HepG2 (cell line): ENCODE measurements at regions not wholly inside any gene's neighbourhood (a gene's known extent, or its start where the extent isn't known, plus 50 kb on each side); places are given as distances from the start of the nearest gene placed in this dataset.

Experiments
- ATAC-seq: fragments of 200-7000 bp; cut with Tn5 transposase; 3 replicates; pipeline ENCODE4 v1.9.1; 2020; ENCODE audit warnings: mild to moderate bottlenecking, moderate library complexity
- BruUV-seq: library from RNA; stranded (reverse); fragments of 400-500 nt; replicated peaks from 2 replicates; lab custom pipeline; 2021; lab: Mats Ljungman, UMichigan
- CTCF ChIA-PET: fragments of 300-600 bp; formaldehyde crosslinking; extraction: SDS; loops from one replicate; lab custom pipeline; 2021; ENCODE audit warnings: low total read pairs, inconsistent platforms, low intra/inter-chr PET ratio; lab: Yijun Ruan, JAX
- POLR2A ChIA-PET: fragments of 350-600 bp; sonication (Branson Sonifier 250); formaldehyde crosslinking; loops from one replicate; lab custom pipeline; 2020; ENCODE audit warnings: antibody characterized with exemption, inconsistent platforms; lab: Yijun Ruan, JAX
- DNase-seq: peaks from one replicate; pipeline ENCODE4 v3.0.0-alpha.2; 2015; ENCODE audit warnings: low spot score
- FAIRE-seq: peaks from 3 replicates; lab custom pipeline; 2011; peaks lifted over from hg19 to GRCh38; lab: Jason Lieb, UNC
- H2AFZ ChIP-seq: one replicate; pipeline ENCODE4 v1.6.1; 2011; ENCODE audit warnings: low read length, inconsistent platforms
- H3K27ac ChIP-seq: fragments of 300-600 bp; 3 replicates; pipeline ENCODE4 v1.8.0; 2011; ENCODE audit warnings: mixed run types, mild to moderate bottlenecking, mixed read lengths, low read length, inconsistent platforms; ENCODE audit not compliant: insufficient read depth; ENCODE audit errors: extremely low read length
- H3K27me3 ChIP-seq, 2 experiments: fragments of 200-600 bp in 1 of 2; 2 replicates in 1 of 2; 3 replicates in 1 of 2; pipeline versions ENCODE4 v1.6.0 to v1.8.0; 2011; ENCODE audit warnings: low read length in 2 of 2, mild to moderate bottlenecking in 2 of 2, moderate library complexity in 2 of 2, inconsistent platforms in 1 of 2; ENCODE audit not compliant: insufficient read depth in 2 of 2, control insufficient read depth in 1 of 2
- H3K36me3 ChIP-seq, 2 experiments: fragments of 200-600 bp in 1 of 2; replicated peaks in 1 of 2; 2 replicates in 1 of 2; 3 replicates in 1 of 2; pipeline versions ENCODE4 v1.5.1 to v1.8.0; 2011; ENCODE audit warnings: low read length in 2 of 2, inconsistent platforms in 1 of 2; ENCODE audit not compliant: insufficient read depth in 2 of 2, control insufficient read depth in 1 of 2
- H3K4me1 ChIP-seq: 2 replicates; pipeline ENCODE4 v1.5.1; 2012; ENCODE audit warnings: low read length, inconsistent platforms; ENCODE audit not compliant: insufficient read depth
- H3K4me2 ChIP-seq: 2 replicates; pipeline ENCODE4 v1.6.0; 2011; ENCODE audit warnings: low read depth, low read length, inconsistent platforms
- H3K4me3 ChIP-seq, 3 experiments: fragments of 200-600 bp in 1 of 3; sonication (generic), shearing (Covaris generic) in 1 of 3; replicated peaks in 1 of 3; 2 replicates each; pipeline ENCODE4 v1.5.1; 2011 to 2016; ENCODE audit warnings: low read length in 3 of 3, inconsistent platforms in 2 of 3, low read depth in 2 of 3, mild to moderate bottlenecking in 2 of 3, control low read depth in 1 of 3, mixed read lengths in 1 of 3; ENCODE audit not compliant: insufficient read depth in 1 of 3
- H3K79me2 ChIP-seq: one replicate; pipeline ENCODE4 v1.6.1; 2011; ENCODE audit warnings: low read length, inconsistent platforms; ENCODE audit not compliant: insufficient read depth
- H3K9ac ChIP-seq: 2 replicates; pipeline ENCODE4 v1.6.0; 2011; ENCODE audit warnings: mild to moderate bottlenecking, low read depth, low read length, inconsistent platforms; ENCODE audit not compliant: insufficient read depth
- H3K9me3 ChIP-seq: 2 replicates; pipeline ENCODE4 v1.5.1; 2012; ENCODE audit warnings: mild to moderate bottlenecking, low read length
- H4K20me1 ChIP-seq: 2 replicates; pipeline ENCODE4 v1.6.0; 2011; ENCODE audit warnings: inconsistent platforms, mild to moderate bottlenecking, low read length, moderate library complexity; ENCODE audit not compliant: insufficient read depth
- EP300 ChIP-seq, 3 experiments: sonication (generic) in 1 of 3; formaldehyde crosslinking in 1 of 3; IDR thresholded peaks; 2 replicates each; pipeline versions ENCODE4 v1.5.1 to v1.6.1; 2011 to 2020; ENCODE audit warnings: low read depth in 2 of 3, low read length in 2 of 3, borderline replicate concordance in 1 of 3, improper control_type of control experiment in 1 of 3, mild to moderate bottlenecking in 1 of 3, missing genetic modification reagents in 1 of 3, moderate library complexity in 1 of 3
- FOXO4 ChIP-seq: sonication (generic); formaldehyde crosslinking; conservative IDR thresholded peaks from 2 replicates; pipeline ENCODE4 v1.8.1; 2023; ENCODE audit warnings: missing genetic modification reagents
- GLI4 ChIP-seq: sonication (generic); formaldehyde crosslinking; IDR thresholded peaks from 2 replicates; pipeline ENCODE4 v1.5.1; 2020; ENCODE audit warnings: missing genetic modification reagents, mild to moderate bottlenecking, moderate library complexity, borderline replicate concordance
- HES4 ChIP-seq: sonication (generic); formaldehyde crosslinking; IDR thresholded peaks from 2 replicates; pipeline ENCODE4 v1.9.0; 2021; ENCODE audit warnings: mild to moderate bottlenecking, missing genetic modification reagents, borderline replicate concordance
- MNT ChIP-seq: fragments of 450-650 bp; IDR thresholded peaks from 2 replicates; pipeline ENCODE4 v1.6.1; 2016
- PRDM4 ChIP-seq: sonication (generic); formaldehyde crosslinking; IDR thresholded peaks from 2 replicates; pipeline ENCODE4 v1.9.0; 2021; ENCODE audit warnings: missing genetic modification reagents, borderline replicate concordance
- SNAPC2 ChIP-seq: sonication (generic); formaldehyde crosslinking; IDR thresholded peaks from 2 replicates; pipeline ENCODE4 v1.8.1; 2022; ENCODE audit warnings: mild to moderate bottlenecking, missing genetic modification reagents
- ZC3H13 ChIP-seq: sonication (generic); formaldehyde crosslinking; IDR thresholded peaks from 2 replicates; pipeline ENCODE4 v1.8.1; 2023; ENCODE audit warnings: mild to moderate bottlenecking, missing genetic modification reagents, moderate library complexity
- ZFP36 ChIP-seq: fragments of 150-350 bp; IDR thresholded peaks from 2 replicates; pipeline ENCODE4 v1.6.1; 2018; ENCODE audit warnings: borderline replicate concordance, low read length, low read depth; ENCODE audit not compliant: partially characterized antibody
- WGBS: methylation state at CpG from one replicate; pipeline ENCODE4 v1.1.6; 2017; ENCODE audit warnings: low lambda C conversion rate; 5-methylcytosine and 5-hydroxymethylcytosine counted together
- in situ Hi-C: cut with HindIII; loops from 2 replicates; pipeline ENCODE4 v1.10.0; 2017; ENCODE audit warnings: low pct_unique_long_range_greater_than_20kb; ENCODE audit not compliant: extremely low pct_ligation_motif_present
- intact Hi-C: fragments of 100-400 bp; cut with micrococcal nuclease; formaldehyde crosslinking; loops from one replicate; pipeline ENCODE4 v1.10.0; 2022; ENCODE audit not compliant: unreplicated experiment

GRCh38 chr9:129334105-129334935 is 156.3 kb upstream of the IER5L start (continued):
- TF ChIP-seq MNT (no peak), FOXO4 (CRISPR knock-in tag) (no peak)
- TF ChIP-seq, all 625 proteins: peak for 355

GRCh38 chr9:129333617-129334104 is 155.6 kb upstream of the IER5L start:
- BruUV-seq = TSS peak; percentile 57
- Histone ChIP-seq H3K79me2 (no peaks in the 10 kb centered on the region), H3K36me3 (no peaks in the 10 kb centered on the region), H3K27me3 (no peaks in the 10 kb centered on the region), H3K9me3 (peaks cover 8% of the 10 kb centered on the region), H3K27ac (peak overlapping the region; percentile 93), H3K4me1 (peaks cover 55% of the 10 kb centered on the region), H3K4me2 (peak overlapping the region; percentile 92), H3K9ac (peak overlapping the region; percentile 88)
- FAIRE-seq (no peak), ATAC-seq (peak; percentile 17; the same call in 2 of the 3 replicates)
- intact Hi-C loops (loop anchor here (1.0 to 5.0 kb wide), 2 partner anchors 15 to 154 kb away; no protein-coding TSS in a partner anchor), in situ Hi-C loops (loop anchor here (10.0 kb wide), 1 partner anchor 281 kb away; no protein-coding TSS in a partner anchor)
- CTCF ChIA-PET = no interaction called here
- WGBS = 55% methylated on average over 10 of the region's 10 CpGs
- POLR2A ChIA-PET = interaction anchor here (0.8 to 5.5 kb wide), 25 partner anchors 10 to 292 kb away, joined by 3 to 76 read pairs (median 5); partner anchors contain the start of genes IER5L and NTMT1
- no peak for TF ChIP-seq PRDM4 (CRISPR knock-in tag)
- peak; percentile 92 for TF ChIP-seq ZFP36
- peak; percentile 38; the same call in 1 of the 2 replicates for TF ChIP-seq SNAPC2 (CRISPR knock-in tag)
- TF ChIP-seq HES4 (CRISPR knock-in tag) = 0 out of 2 replicates have a peak, but pooled peaks have one; percentile 2
- TF ChIP-seq GLI4 (CRISPR knock-in tag) = 0 out of 2 replicates have a peak, but pooled peaks have one; percentile 1
- 0 out of 4 replicates have a peak, but pooled peaks of 1 of the 2 experiments have one; percentile 17 for TF ChIP-seq EP300 (IDR thresholded peaks at IDR 0.05; ENCODE audit: low read depth in 2 of 2, low read length in 2 of 2)
- TF ChIP-seq EP300 (CRISPR knock-in tag; IDR thresholded peaks at IDR 0.05; ENCODE audit: borderline replicate concordance) = no peak
- TF ChIP-seq ZC3H13 (CRISPR knock-in tag) = no peak
- TF ChIP-seq, all 625 proteins: peak for 5
- Histone ChIP-seq H3K4me3 (peak overlapping the region in 1 of 3 experiments; percentile 65; a peak in 3 of 6 replicates), H4K20me1 (no peaks in the 10 kb centered on the region), H2AFZ (no peak overlapping the region)
- peak; percentile 31 for DNase-seq
